Activated naive CD8-positive, alpha-beta T cell (primary cell): ENCODE measurements at regions not wholly inside any gene's neighbourhood (a gene's known extent, or its start where the extent isn't known, plus 50 kb on each side); places are given as distances from the start of the nearest gene placed in this dataset.

Experiments
- H3K27ac Mint-ChIP-seq: one replicate; pipeline ENCODE4 v1.8.0; 2021; ENCODE audit warnings: mixed read lengths
- H3K27me3 Mint-ChIP-seq: one replicate; pipeline ENCODE4 v1.8.0; 2021; ENCODE audit warnings: mixed read lengths
- H3K36me3 Mint-ChIP-seq: one replicate; pipeline ENCODE4 v1.8.0; 2021; ENCODE audit warnings: mixed read lengths
- H3K4me1 Mint-ChIP-seq: one replicate; pipeline ENCODE4 v1.8.0; 2021; ENCODE audit warnings: low read depth, mixed read lengths
- H3K4me3 Mint-ChIP-seq: one replicate; pipeline ENCODE4 v1.8.0; 2021; ENCODE audit warnings: mild to moderate bottlenecking, mixed read lengths
- H3K9me3 Mint-ChIP-seq: one replicate; pipeline ENCODE4 v1.8.0; 2021; ENCODE audit warnings: low read depth, mixed read lengths

GRCh38 chr3:193992425-193993037 is 143.4 kb upstream of the HES1 start:
- no peak overlapping the region for H3K4me3 Mint-ChIP-seq

GRCh38 chr3:193996221-193996620 is 139.7 kb upstream of the HES1 start:
- Mint-ChIP-seq H3K4me1 (no peaks in the 10 kb centered on the region), H3K4me3 (no peak overlapping the region), H3K36me3 (no peaks in the 10 kb centered on the region), H3K9me3 (no peaks in the 10 kb centered on the region), H3K27ac (no peak overlapping the region), H3K27me3 (peaks cover 6% of the 10 kb centered on the region)

More at GRCh38 chr3:193992425-193993037, 143.4 kb upstream of the HES1 start:
- Mint-ChIP-seq H3K27ac (no peak overlapping the region), H3K36me3 (peaks cover 3% of the 10 kb centered on the region), H3K9me3 (no peaks in the 10 kb centered on the region), H3K27me3 (peaks cover 2% of the 10 kb centered on the region), H3K4me1 (no peaks in the 10 kb centered on the region)

GRCh38 chr3:193996641-193997089 is 139.3 kb upstream of the HES1 start:
- Mint-ChIP-seq H3K4me1 (no peaks in the 10 kb centered on the region), H3K9me3 (no peaks in the 10 kb centered on the region), H3K27ac (no peak overlapping the region), H3K36me3 (no peaks in the 10 kb centered on the region), H3K27me3 (peaks cover 8% of the 10 kb centered on the region), H3K4me3 (no peak overlapping the region)

- Mint-ChIP-seq H3K27me3 (peaks cover 15% of the 10 kb centered on the region), H3K36me3 (no peaks in the 10 kb centered on the region), H3K4me3 (no peak overlapping the region), H3K4me1 (peaks cover 3% of the 10 kb centered on the region), H3K9me3 (no peaks in the 10 kb centered on the region), H3K27ac (no peak overlapping the region)
Observed at GRCh38 chr3:193997228-193998122, 138.5 kb upstream of the HES1 start.

GRCh38 chr3:193998123-193998448 is 137.9 kb upstream of the HES1 start:
- H3K9me3 Mint-ChIP-seq: no peaks in the 10 kb centered on the region
- peaks cover 3% of the 10 kb centered on the region for H3K4me1 Mint-ChIP-seq
- H3K27ac Mint-ChIP-seq: no peak overlapping the region
- H3K36me3 Mint-ChIP-seq: no peaks in the 10 kb centered on the region
- H3K27me3 Mint-ChIP-seq: peaks cover 14% of the 10 kb centered on the region
- H3K4me3 Mint-ChIP-seq: no peak overlapping the region

GRCh38 chr3:193998628-193999195 is 137.2 kb upstream of the HES1 start:
- Mint-ChIP-seq H3K27me3 (peaks cover 16% of the 10 kb centered on the region), H3K9me3 (no peaks in the 10 kb centered on the region), H3K27ac (no peak overlapping the region), H3K4me3 (no peak overlapping the region), H3K4me1 (peaks cover 8% of the 10 kb centered on the region), H3K36me3 (no peaks in the 10 kb centered on the region)

- H3K4me1 Mint-ChIP-seq: peaks cover 10% of the 10 kb centered on the region
- H3K4me3 Mint-ChIP-seq: no peak overlapping the region
- H3K27ac Mint-ChIP-seq: no peak overlapping the region
- H3K9me3 Mint-ChIP-seq: no peaks in the 10 kb centered on the region
- H3K27me3 Mint-ChIP-seq: peaks cover 18% of the 10 kb centered on the region
- no peaks in the 10 kb centered on the region for H3K36me3 Mint-ChIP-seq
Observed at GRCh38 chr3:194000100-194000499, 135.8 kb upstream of the HES1 start.

- Mint-ChIP-seq H3K27ac (no peak overlapping the region), H3K9me3 (no peaks in the 10 kb centered on the region), H3K27me3 (peaks cover 18% of the 10 kb centered on the region), H3K36me3 (no peaks in the 10 kb centered on the region), H3K4me3 (no peak overlapping the region), H3K4me1 (peaks cover 10% of the 10 kb centered on the region)
Observed at GRCh38 chr3:194000712-194001111, 135.2 kb upstream of the HES1 start.

GRCh38 chr3:194001728-194002459 is 134.1 kb upstream of the HES1 start:
- Mint-ChIP-seq H3K4me3 (peak overlapping the region; percentile 46), H3K36me3 (no peaks in the 10 kb centered on the region), H3K4me1 (peaks cover 10% of the 10 kb centered on the region), H3K27ac (no peak overlapping the region), H3K27me3 (peaks cover 19% of the 10 kb centered on the region), H3K9me3 (no peaks in the 10 kb centered on the region)

GRCh38 chr3:194003114-194004057 is 132.6 kb upstream of the HES1 start:
- Mint-ChIP-seq H3K4me1 (peaks cover 10% of the 10 kb centered on the region), H3K27ac (no peak overlapping the region), H3K27me3 (peaks cover 17% of the 10 kb centered on the region), H3K36me3 (no peaks in the 10 kb centered on the region), H3K4me3 (peak overlapping the region; percentile 59), H3K9me3 (no peaks in the 10 kb centered on the region)

GRCh38 chr3:194005930-194006501 is 129.9 kb upstream of the HES1 start:
- Mint-ChIP-seq H3K27me3 (peaks cover 15% of the 10 kb centered on the region), H3K4me3 (no peak overlapping the region), H3K4me1 (peaks cover 10% of the 10 kb centered on the region), H3K36me3 (no peaks in the 10 kb centered on the region), H3K9me3 (no peaks in the 10 kb centered on the region), H3K27ac (no peak overlapping the region)

- Mint-ChIP-seq H3K36me3 (no peaks in the 10 kb centered on the region), H3K27me3 (peaks cover 6% of the 10 kb centered on the region), H3K4me1 (peaks cover 7% of the 10 kb centered on the region), H3K27ac (no peak overlapping the region), H3K4me3 (no peak overlapping the region), H3K9me3 (no peaks in the 10 kb centered on the region)
Observed at GRCh38 chr3:194007592-194008337, 128.2 kb upstream of the HES1 start.

- H3K27ac Mint-ChIP-seq: no peak overlapping the region
- H3K9me3 Mint-ChIP-seq: no peaks in the 10 kb centered on the region
- peaks cover 3% of the 10 kb centered on the region for H3K27me3 Mint-ChIP-seq
- no peaks in the 10 kb centered on the region for H3K4me1 Mint-ChIP-seq
- H3K36me3 Mint-ChIP-seq: no peaks in the 10 kb centered on the region
- no peak overlapping the region for H3K4me3 Mint-ChIP-seq
Observed at GRCh38 chr3:194009019-194009418, 126.9 kb upstream of the HES1 start.
